ENCODE measurements at regions not wholly inside any gene's neighbourhood (a gene's known extent, or its start where the extent isn't known, plus 50 kb on each side); places are given as distances from the start of the nearest gene placed in this dataset.

- Histone ChIP-seq H3K27ac (no peak overlapping the region), H3K4me1 (peaks cover 0 to 8% (median 2%) of the 10 kb centered on the region in 4 donors), H3K4me3 (no peak overlapping the region), H3K9me3 (no peaks in the 10 kb centered on the region), H3K27me3 (no peaks in the 10 kb centered on the region), H3K36me3 (no peaks in the 10 kb centered on the region)
- peak in 1 of 2 donors; percentile 44 for DNase-seq
- intact Hi-C loops (cut with DNase I; ENCODE audit: low total_unique reads) = no loop called here
- TF ChIP-seq CTCF (IDR thresholded peaks at IDR 0.05) (no peak), EP300 (IDR thresholded peaks at IDR 0.05) (no peak), POLR2AphosphoS5 (IDR thresholded peaks at IDR 0.05) (no peak), POLR2A (IDR thresholded peaks at IDR 0.05) (no peak)
- WGBS, 5 donors = 42 to 60% (median 50%) methylated on average over 4 of the region's 4 CpGs
Observed at GRCh38 chr11:122007601-122008071, 108.4 kb downstream of the BLID start.

- 87 to 98% (median 90%) methylated on average over 1 of the region's 1 CpG for WGBS, 5 donors
- intact Hi-C loops (cut with DNase I; ENCODE audit: low total_unique reads) = no loop called here
- no peak for DNase-seq
- H3K4me1 ChIP-seq = peaks cover 0 to 8% (median 2%) of the 10 kb centered on the region in 4 donors
- no peak overlapping the region for H3K4me3 ChIP-seq
- H3K27ac ChIP-seq = no peak overlapping the region
- H3K27me3 ChIP-seq = no peaks in the 10 kb centered on the region
- no peaks in the 10 kb centered on the region for H3K36me3 ChIP-seq
- TF ChIP-seq EP300 (IDR thresholded peaks at IDR 0.05) = no peak
- no peak for TF ChIP-seq POLR2A (IDR thresholded peaks at IDR 0.05)
- TF ChIP-seq CTCF (IDR thresholded peaks at IDR 0.05) = no peak
- no peak for TF ChIP-seq POLR2AphosphoS5 (IDR thresholded peaks at IDR 0.05)
- H3K9me3 ChIP-seq = no peaks in the 10 kb centered on the region
Observed at GRCh38 chr11:122004446-122004845, 111.6 kb downstream of the BLID start.

- H3K4me3 ChIP-seq = no peak overlapping the region
- WGBS, 5 donors = 31 to 46% (median 37%) methylated on average over 1 of the region's 1 CpG
- no peaks in the 10 kb centered on the region for H3K9me3 ChIP-seq
- H3K27me3 ChIP-seq = no peaks in the 10 kb centered on the region
- H3K4me1 ChIP-seq = peaks cover 0 to 7% (median 2%) of the 10 kb centered on the region in 4 donors
- intact Hi-C loops (cut with DNase I; ENCODE audit: low total_unique reads) = no loop called here
- TF ChIP-seq POLR2A (IDR thresholded peaks at IDR 0.05) (no peak), POLR2AphosphoS5 (IDR thresholded peaks at IDR 0.05) (no peak), CTCF (IDR thresholded peaks at IDR 0.05) (no peak), EP300 (IDR thresholded peaks at IDR 0.05) (no peak)
- DNase-seq = no peak
- H3K36me3 ChIP-seq = no peaks in the 10 kb centered on the region
- H3K27ac ChIP-seq = no peak overlapping the region
Observed at GRCh38 chr11:122002926-122003325, 113.1 kb downstream of the BLID start.

GRCh38 chr11:122002047-122002446 lies 114.0 kb downstream of the BLID start:
- DNase-seq = no peak
- Histone ChIP-seq H3K27me3 (no peaks in the 10 kb centered on the region), H3K27ac (no peak overlapping the region), H3K36me3 (no peaks in the 10 kb centered on the region), H3K4me3 (no peak overlapping the region), H3K9me3 (no peaks in the 10 kb centered on the region), H3K4me1 (no peaks in the 10 kb centered on the region)
- intact Hi-C loops (cut with DNase I; ENCODE audit: low total_unique reads) = no loop called here
- TF ChIP-seq CTCF (IDR thresholded peaks at IDR 0.05) = no peak
- no peak for TF ChIP-seq POLR2A (IDR thresholded peaks at IDR 0.05)
- no peak for TF ChIP-seq POLR2AphosphoS5 (IDR thresholded peaks at IDR 0.05)
- TF ChIP-seq EP300 (IDR thresholded peaks at IDR 0.05) = no peak
- WGBS, 5 donors = 75 to 100% (median 90%) methylated on average over 1 of the region's 1 CpG
